GM12892 (cell line): ENCODE measurements at regions not wholly inside any gene's neighbourhood (a gene's known extent, or its start where the extent isn't known, plus 50 kb on each side); places are given as distances from the start of the nearest gene placed in this dataset.

ENCODE experiments used
- DNase-seq: peaks from one replicate; pipeline ENCODE4 v3.0.0; 2011; ENCODE audit not compliant: insufficient read length
- FAIRE-seq: peaks from 2 replicates; lab custom pipeline; 2011; peaks lifted over from hg19 to GRCh38; lab: Jason Lieb, UNC
- POLR2A ChIP-seq: IDR thresholded peaks from 2 replicates; pipeline ENCODE4 v1.6.1; 2011; ENCODE audit warnings: low read depth, low read length, control low read depth
- POLR2AphosphoS5 ChIP-seq: IDR thresholded peaks from 2 replicates; pipeline ENCODE4 v1.6.1; 2011; ENCODE audit warnings: low read depth, low read length, control low read depth
- TAF1 ChIP-seq: IDR thresholded peaks from 2 replicates; pipeline ENCODE4 v1.6.1; 2011; ENCODE audit warnings: low read depth, mild to moderate bottlenecking, control low read depth, low read length, borderline replicate concordance

DNA sequence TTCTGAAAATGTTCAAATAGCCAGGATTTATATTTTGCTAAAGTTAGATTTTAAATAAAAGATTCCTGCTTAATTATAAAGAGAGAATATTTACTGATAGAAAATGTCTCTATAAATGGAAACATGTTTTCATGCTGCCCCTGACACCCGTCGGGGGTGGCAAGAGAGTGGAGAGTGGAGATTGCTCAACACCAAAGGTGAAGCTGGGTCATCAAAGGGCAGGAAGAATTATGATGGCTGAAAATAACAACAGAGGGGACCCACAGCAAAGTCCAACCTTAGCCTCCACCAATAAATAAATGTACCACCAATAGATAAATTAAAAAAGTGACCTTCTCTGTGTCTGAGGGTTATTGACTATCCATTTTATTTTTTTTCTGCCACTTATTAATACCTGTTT is 326.8 kb upstream of the GYPC start:
- TF ChIP-seq TAF1 (no peak), POLR2AphosphoS5 (no peak), POLR2A (no peak)
- DNase-seq (no peak), FAIRE-seq (no peak)

DNA sequence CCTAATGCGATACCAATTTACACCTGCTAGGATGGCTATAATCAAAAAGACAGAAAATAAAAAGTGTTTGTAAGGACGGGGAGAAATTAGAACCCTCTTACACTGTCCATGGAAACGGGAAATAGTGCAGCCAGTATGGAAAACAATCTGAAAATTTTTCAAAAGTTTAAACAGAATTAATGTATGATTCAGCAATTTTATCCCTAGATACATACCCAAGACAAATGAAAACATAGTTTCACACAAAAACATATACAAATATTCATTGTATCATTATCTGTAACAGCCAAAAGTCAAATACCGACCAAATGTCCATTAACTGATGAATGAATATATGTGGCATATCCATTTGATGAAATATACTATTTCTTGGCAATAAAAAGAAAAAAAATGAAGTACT is 313.5 kb upstream of the GYPC start:
- FAIRE-seq (no peak), DNase-seq (no peak)
- no peak for TF ChIP-seq POLR2AphosphoS5

DNA sequence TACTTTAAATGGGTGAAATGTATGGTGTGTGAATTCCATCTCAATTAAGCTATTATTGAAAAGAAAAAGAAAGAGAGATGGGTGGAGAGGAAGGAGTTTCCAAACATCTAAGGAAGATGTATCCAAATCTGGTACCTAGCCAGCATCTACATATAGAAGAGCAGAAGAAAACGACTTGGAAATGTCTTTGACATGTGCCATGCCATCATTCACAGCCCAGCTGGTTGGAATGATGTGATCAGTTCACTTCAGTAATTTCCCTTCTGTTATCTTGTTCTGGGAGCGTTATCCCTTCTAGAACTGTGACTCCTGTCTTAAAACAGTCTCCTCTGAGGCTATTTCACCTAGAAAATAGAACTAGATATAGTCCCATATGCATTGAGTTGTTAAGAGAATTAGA is 312.8 kb upstream of the GYPC start:
- DNase-seq (no peak), FAIRE-seq (peak; percentile 33)
- TF ChIP-seq POLR2A (no peak), POLR2AphosphoS5 (no peak), TAF1 (no peak)

DNA sequence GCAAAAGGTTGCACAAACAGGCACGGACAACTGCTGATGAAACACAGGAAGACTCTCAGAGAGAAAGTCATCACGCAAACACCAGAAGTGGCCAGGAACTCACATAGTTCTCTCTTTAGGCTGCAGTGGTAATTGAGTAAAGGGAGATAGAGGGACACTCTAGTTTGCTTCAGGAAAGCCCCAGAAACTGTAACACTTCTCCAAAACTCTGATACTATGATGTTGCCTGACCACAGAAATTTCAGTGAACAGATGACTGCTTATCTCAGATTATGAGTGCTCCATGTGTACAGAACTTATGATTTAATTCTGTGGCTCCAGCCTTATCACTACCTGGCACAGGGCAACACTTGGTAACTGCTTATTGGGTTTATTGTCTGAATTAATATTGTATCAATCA is 311.5 kb upstream of the GYPC start:
- no peak for TF ChIP-seq POLR2AphosphoS5
- TF ChIP-seq TAF1, result no peak
- no peak for TF ChIP-seq POLR2A
- FAIRE-seq (peak; percentile 72), DNase-seq (no peak)

DNA sequence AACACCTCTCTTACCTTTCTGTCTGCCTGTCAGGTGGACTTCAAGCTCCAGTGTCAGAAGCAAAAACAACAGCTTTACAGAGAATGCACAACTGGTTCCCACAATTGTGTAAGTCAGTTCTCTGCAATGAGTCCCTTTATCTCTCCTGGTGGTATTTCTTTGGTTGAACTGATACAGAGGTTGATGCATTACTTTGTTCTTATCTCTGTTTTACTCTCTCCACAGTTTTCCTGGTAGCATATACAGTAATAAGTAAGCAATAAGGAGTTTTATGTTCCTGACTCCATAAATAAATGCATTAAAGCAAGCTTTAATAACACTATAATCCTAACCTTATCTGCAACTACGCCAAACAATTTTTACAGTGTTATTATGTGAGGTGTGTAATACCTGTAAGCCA is 310.3 kb upstream of the GYPC start:
- DNase-seq (no peak), FAIRE-seq (no peak)
- TF ChIP-seq TAF1 (no peak), POLR2A (no peak), POLR2AphosphoS5 (no peak)

DNA sequence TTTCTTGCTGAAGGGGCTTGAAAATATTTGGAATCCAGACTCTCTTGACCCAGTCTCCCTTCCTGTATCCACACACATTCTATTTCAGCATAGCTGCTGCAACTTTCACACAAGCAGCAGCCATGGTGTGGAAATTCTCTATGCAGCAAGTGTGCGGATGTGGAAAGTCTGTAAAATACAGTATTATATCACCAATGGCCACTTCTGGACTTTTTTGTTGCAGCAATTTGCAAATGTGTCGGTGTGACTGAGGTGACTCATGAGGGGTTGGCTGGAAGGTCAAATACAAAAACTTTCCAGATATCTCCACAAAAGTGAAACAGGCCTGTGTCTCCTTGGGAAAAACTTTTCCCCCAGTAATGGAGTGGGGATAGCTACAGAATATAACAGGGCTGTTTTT is 299.3 kb upstream of the GYPC start:
- FAIRE-seq, result no peak
- TF ChIP-seq TAF1, result no peak
- TF ChIP-seq POLR2AphosphoS5, result no peak
- TF ChIP-seq POLR2A, result no peak
- no peak for DNase-seq

DNA sequence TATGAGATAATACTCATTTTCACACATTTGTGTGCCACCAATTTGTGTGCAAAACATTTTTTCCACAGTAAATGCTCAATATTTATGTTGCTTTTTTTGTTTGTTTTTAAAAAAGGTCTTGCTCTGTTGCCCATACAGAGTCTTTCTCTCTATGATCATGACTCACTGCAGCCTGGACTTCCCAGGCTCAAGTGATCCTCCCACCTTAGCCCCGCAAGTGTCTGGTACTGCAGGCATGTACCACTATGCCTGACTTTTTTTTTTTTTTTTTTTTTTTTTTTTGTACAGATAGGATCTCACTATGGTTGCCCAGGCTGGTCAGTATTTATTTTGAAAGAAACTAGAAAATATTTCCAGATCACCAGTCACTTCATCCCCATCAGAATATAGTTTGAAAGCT is 297.8 kb upstream of the GYPC start:
- no peak for TF ChIP-seq POLR2A
- TF ChIP-seq TAF1, result no peak
- TF ChIP-seq POLR2AphosphoS5, result no peak
- FAIRE-seq (no peak), DNase-seq (no peak)

DNA sequence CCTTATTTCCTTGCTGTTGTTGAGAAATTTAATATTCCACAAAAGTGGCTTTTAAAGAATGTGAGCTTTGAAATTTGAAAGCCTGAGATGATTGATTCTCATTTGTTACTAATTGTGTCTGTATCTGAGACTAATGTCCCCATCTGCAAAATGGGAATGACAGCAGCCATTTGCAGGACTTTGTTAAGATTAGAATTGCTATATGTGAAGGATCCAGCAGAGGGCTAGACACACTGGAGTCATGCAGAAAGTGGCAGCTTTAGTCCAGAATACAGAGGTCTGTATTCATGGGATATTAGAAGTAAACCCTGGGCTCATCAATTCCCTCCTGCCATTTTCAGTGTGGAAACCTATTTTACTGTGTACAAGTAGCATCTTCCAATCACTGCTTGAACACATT is 296.5 kb upstream of the GYPC start:
- FAIRE-seq (peak; percentile 78), DNase-seq (no peak)
- TF ChIP-seq TAF1 (no peak), POLR2A (no peak), POLR2AphosphoS5 (no peak)

DNA sequence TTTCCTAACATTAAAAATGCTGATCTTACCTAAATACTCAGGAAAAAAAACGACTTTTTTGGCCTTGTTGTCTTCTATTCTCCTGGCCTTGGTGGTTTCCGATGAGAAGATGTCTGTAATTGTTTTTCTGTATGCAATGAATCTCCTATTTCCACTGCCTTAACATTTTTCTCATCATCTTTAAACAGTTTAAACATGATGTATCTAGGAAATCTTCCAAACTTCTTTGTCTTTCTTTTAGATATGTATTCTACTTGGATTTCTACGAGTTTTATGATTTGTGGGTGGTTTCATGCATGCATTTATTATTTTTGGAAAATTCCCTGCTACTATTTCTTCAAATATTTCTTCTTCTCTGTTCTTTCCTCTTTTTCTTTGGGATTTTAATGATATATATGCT is 288.6 kb upstream of the GYPC start:
- TF ChIP-seq POLR2AphosphoS5 (no peak), POLR2A (no peak), TAF1 (no peak)
- DNase-seq, result no peak
- no peak for FAIRE-seq

DNA sequence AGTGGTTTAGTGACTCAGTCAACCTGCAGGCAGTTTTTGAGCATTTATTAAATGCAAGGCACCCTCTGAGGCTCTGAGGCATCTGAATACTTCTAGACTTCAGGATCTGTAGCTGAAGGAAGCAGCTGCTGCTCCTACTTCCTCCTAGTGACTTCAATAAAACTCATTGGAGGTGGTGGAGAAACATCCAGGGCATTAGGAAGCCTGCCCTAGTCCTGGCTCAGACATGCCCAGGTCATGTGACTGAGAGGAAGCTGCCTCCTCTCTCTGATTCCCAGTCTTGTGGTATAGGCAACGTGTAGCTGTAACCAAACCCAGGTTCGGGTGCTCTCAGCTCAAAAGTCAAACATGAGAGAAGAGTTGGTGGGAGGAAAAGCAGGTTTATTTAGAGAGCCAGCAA is 287.2 kb upstream of the GYPC start:
- DNase-seq (no peak), FAIRE-seq (no peak)
- TF ChIP-seq TAF1, result no peak
- TF ChIP-seq POLR2AphosphoS5, result no peak
- TF ChIP-seq POLR2A, result no peak

DNA sequence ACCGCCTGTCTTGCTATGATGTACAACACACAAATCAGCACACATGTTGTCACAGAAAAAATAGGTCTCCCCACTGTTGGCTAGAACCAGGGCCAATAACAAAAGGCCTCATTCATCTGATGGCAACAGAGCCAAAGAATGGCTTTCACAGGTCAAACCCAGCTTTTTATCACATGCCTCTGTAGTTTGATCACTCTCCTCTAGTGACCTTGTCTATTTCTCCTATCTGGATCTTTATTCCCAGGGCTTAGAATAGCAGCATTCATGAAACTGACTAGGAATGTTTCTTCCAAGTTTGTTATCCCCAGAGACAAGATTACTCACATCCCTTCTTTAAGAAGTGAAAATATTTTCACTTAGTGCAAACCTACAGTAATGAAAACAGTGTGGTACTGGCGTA is 285.8 kb upstream of the GYPC start:
- TF ChIP-seq POLR2A, result no peak
- no peak for TF ChIP-seq POLR2AphosphoS5
- TF ChIP-seq TAF1, result no peak
- DNase-seq, result no peak
- no peak for FAIRE-seq

DNA sequence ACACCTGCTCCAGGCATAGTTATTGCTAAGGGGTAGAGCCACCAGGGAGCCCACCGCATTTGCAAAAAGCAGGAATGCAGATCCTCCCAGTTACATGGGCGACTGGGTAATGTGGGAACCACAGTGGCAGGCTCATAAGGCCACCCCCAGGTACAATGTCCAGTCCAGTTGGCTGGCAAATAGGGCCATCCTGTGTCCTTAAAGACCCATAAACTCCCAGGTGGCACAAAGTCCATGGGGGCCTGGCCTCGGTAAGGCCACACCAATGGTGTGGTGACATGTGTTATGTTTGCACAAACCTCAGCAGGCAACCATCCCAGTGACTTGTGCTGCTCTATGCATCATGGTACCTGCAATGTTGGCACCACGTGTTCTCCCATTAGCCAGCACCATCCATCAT is 283.6 kb upstream of the GYPC start:
- no peak for TF ChIP-seq POLR2A
- no peak for TF ChIP-seq TAF1
- TF ChIP-seq POLR2AphosphoS5, result no peak

DNA sequence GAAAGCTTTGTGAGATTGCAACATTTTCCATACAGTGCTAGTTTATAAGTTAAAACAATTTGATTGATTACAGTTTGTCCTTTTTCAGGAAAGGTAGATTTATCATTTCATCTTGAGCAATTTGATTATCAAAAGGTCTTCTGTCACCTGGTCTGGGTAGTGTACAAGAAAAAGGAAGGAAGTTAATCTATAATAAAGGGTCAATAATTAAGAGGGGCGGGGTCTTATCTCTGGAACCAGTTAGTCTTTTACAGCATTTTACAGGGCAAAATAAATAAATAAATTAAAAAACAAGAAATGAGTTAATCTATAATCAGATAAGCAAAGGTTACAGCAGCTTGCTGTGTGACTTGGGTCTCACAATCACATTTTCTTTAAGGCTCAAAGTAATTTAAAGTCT is 277.8 kb upstream of the GYPC start:
- TF ChIP-seq TAF1 (no peak), POLR2AphosphoS5 (no peak), POLR2A (no peak)
- DNase-seq (no peak), FAIRE-seq (no peak)

More for the DNA sequence above, 283.6 kb upstream of the GYPC start:
- FAIRE-seq, result no peak
- no peak for DNase-seq

DNA sequence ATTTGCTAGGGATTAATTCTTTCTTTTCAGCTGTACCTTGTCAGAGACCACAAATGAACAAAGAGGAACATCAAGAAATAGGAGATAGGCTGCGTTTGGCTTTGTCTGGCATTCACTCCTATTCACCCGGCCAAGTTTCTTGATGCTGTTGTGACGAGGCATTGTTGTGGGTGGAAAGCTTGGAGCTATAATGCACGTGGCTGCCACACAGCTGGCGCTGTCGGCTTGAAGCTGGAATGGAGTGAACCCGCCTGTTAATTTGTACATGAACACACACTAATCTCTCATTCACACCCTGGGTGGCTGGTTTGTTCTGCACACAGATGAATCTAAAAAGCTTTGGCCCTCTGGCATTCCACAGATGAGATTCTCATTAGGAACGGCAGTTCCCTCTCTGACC is 274.9 kb upstream of the GYPC start:
- DNase-seq (no peak), FAIRE-seq (no peak)
- TF ChIP-seq TAF1 (no peak), POLR2A (no peak), POLR2AphosphoS5 (no peak)
